Esophagus squamous epithelium (tissue), 4 donors: ENCODE measurements at regions not wholly inside any gene's neighbourhood (a gene's known extent, or its start where the extent isn't known, plus 50 kb on each side); places are given as distances from the start of the nearest gene placed in this dataset.

Source experiments
- CTCF ChIP-seq, 6 experiments: fragments of 450-650 bp in 4 of 6; fragments of 200-600 bp in 2 of 6; sonication (generic) in 2 of 6; IDR thresholded peaks; one replicate each; pipeline ENCODE4 v1.5.1; 2016 to 2019; ENCODE audit warnings: antibody characterized with exemption in 6 of 6, mild to moderate bottlenecking in 4 of 6, moderate library complexity in 4 of 6
- POLR2A ChIP-seq, 4 donors: fragments of 450-650 bp; IDR thresholded peaks; one replicate each; pipeline ENCODE4 v1.6.1; 2017; ENCODE audit warnings: antibody characterized with exemption in 4 of 4, mild to moderate bottlenecking in 4 of 4, moderate library complexity in 3 of 4

- TF ChIP-seq CTCF (IDR thresholded peaks at IDR 0.05), result no peak
- TF ChIP-seq POLR2A (IDR thresholded peaks at IDR 0.05), result no peak
Measured at GRCh38 chr16:86228713-86229112, 281.6 kb upstream of the FOXF1 start.
